Breast epithelium (tissue), 3 donors: ENCODE measurements at regions not wholly inside any gene's neighbourhood (a gene's known extent, or its start where the extent isn't known, plus 50 kb on each side); places are given as distances from the start of the nearest gene placed in this dataset.

ENCODE experiments used
- CTCF ChIP-seq, 3 donors: fragments of 450-650 bp; IDR thresholded peaks; one replicate each; pipeline ENCODE4 v1.5.1; 2016 to 2017; ENCODE audit warnings: antibody characterized with exemption in 3 of 3, mild to moderate bottlenecking in 3 of 3, moderate library complexity in 3 of 3
- POLR2A ChIP-seq: fragments of 450-650 bp; IDR thresholded peaks from one replicate; pipeline ENCODE4 v1.6.1; 2016; ENCODE audit warnings: antibody characterized with exemption, mild to moderate bottlenecking, moderate library complexity
- POLR2AphosphoS5 ChIP-seq, 3 donors: sonication (generic); formaldehyde crosslinking; IDR thresholded peaks; one replicate each; pipeline ENCODE4 v1.6.1; 2017; ENCODE audit warnings: antibody characterized with exemption in 3 of 3

DNA sequence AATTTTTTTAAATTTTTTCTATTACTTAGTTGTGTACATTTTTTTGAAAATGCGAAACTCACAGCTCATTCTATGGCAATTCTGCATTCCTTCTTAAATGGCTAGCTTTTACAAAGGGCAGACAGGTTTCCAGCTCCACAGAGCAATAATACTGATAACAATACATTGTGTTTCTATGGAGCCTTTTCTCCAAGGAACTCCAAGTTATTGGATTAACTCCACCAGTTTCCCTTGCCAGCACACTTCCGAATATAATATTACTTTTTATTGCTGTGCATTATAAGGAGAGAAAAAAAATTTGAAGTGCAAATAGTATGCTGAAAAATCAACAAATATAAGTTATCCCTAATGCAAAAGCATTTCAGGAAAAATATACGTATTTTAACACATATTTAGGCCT, 127.5 kb upstream of the PSMD7 start:
- no peak for TF ChIP-seq CTCF (IDR thresholded peaks at IDR 0.05)
- no peak for TF ChIP-seq POLR2AphosphoS5 (IDR thresholded peaks at IDR 0.05)
- no peak for TF ChIP-seq POLR2A
